ENCODE measurements at regions not wholly inside any gene's neighbourhood (a gene's known extent, or its start where the extent isn't known, plus 50 kb on each side); places are given as distances from the start of the nearest gene placed in this dataset.

GRCh38 chr9:115964710-115965347, 188.8 kb upstream of the PAPPA start:
- DNase-seq = no peak

- DNase-seq = no peak
Observed at GRCh38 chr9:115966660-115967059, 186.9 kb upstream of the PAPPA start.

GRCh38 chr9:115969096-115969495, 184.5 kb upstream of the PAPPA start:
- DNase-seq = no peak

- DNase-seq = no peak
Observed at GRCh38 chr9:115972362-115972761, 181.2 kb upstream of the PAPPA start.

- no peak for DNase-seq
Observed at GRCh38 chr9:115972843-115973595, 180.6 kb upstream of the PAPPA start.

GRCh38 chr9:115976781-115977180, 176.8 kb upstream of the PAPPA start:
- DNase-seq = no peak

GRCh38 chr9:115978091-115978490, 175.5 kb upstream of the PAPPA start:
- no peak for DNase-seq

- DNase-seq = no peak
Observed at GRCh38 chr9:115978659-115979096, 174.9 kb upstream of the PAPPA start.

GRCh38 chr9:115980054-115980453, 173.5 kb upstream of the PAPPA start:
- DNase-seq = no peak

- DNase-seq = no peak
Observed at GRCh38 chr9:115980502-115980901, 173.1 kb upstream of the PAPPA start.

GRCh38 chr9:115980976-115981375, 172.6 kb upstream of the PAPPA start:
- DNase-seq = no peak

- DNase-seq = no peak
Observed at GRCh38 chr9:115983366-115983765, 170.2 kb upstream of the PAPPA start.

GRCh38 chr9:115985657-115986056, 167.9 kb upstream of the PAPPA start:
- DNase-seq = no peak

GRCh38 chr9:115986508-115986907, 167.1 kb upstream of the PAPPA start:
- no peak for DNase-seq

GRCh38 chr9:115988701-115989100, 164.9 kb upstream of the PAPPA start:
- no peak for DNase-seq

- DNase-seq = no peak
Observed at GRCh38 chr9:115989831-115990230, 163.8 kb upstream of the PAPPA start.

GRCh38 chr9:115992834-115993233, 160.8 kb upstream of the PAPPA start:
- DNase-seq = no peak

GRCh38 chr9:115997923-115998322, 155.7 kb upstream of the PAPPA start:
- no peak for DNase-seq

GRCh38 chr9:115998666-115999065, 154.9 kb upstream of the PAPPA start:
- DNase-seq = no peak

- DNase-seq = no peak
Observed at GRCh38 chr9:115999498-115999897, 154.1 kb upstream of the PAPPA start.

- DNase-seq = no peak
Observed at GRCh38 chr9:116000748-116001329, 152.8 kb upstream of the PAPPA start.

- DNase-seq = no peak
Observed at GRCh38 chr9:116002181-116002580, 151.4 kb upstream of the PAPPA start.

- no peak for DNase-seq
Observed at GRCh38 chr9:116002624-116003023, 151.0 kb upstream of the PAPPA start.

GRCh38 chr9:116003397-116003796, 150.2 kb upstream of the PAPPA start:
- no peak for DNase-seq

Measured in NCI-H748 treated with DMSO at 0.1 percent for 48 hours (cell line).